Parathyroid adenoma (tissue), 2 donors: ENCODE measurements at regions not wholly inside any gene's neighbourhood (a gene's known extent, or its start where the extent isn't known, plus 50 kb on each side); places are given as distances from the start of the nearest gene placed in this dataset.

Source experiments
- H2AFZ ChIP-seq: fragments of 300-600 bp; sonication (generic); one replicate; pipeline ENCODE4 v1.7.0; 2017; ENCODE audit warnings: antibody characterized with exemption, mild to moderate bottlenecking
- H3K27ac ChIP-seq: fragments of 300-600 bp; sonication (generic); one replicate; pipeline ENCODE4 v1.7.0; 2017
- H3K27me3 ChIP-seq: fragments of 300-600 bp; sonication (generic); one replicate; pipeline ENCODE4 v1.7.0; 2017; ENCODE audit warnings: low read length; ENCODE audit not compliant: control insufficient read depth, insufficient read depth
- H3K36me3 ChIP-seq: fragments of 300-600 bp; sonication (generic); one replicate; pipeline ENCODE4 v1.7.0; 2017; ENCODE audit warnings: low read length; ENCODE audit not compliant: control insufficient read depth, insufficient read depth
- H3K4me1 ChIP-seq: fragments of 300-600 bp; sonication (generic); one replicate; pipeline ENCODE4 v1.7.0; 2017; ENCODE audit warnings: control low read depth
- H3K4me2 ChIP-seq: fragments of 300-600 bp; sonication (generic); one replicate; pipeline ENCODE4 v1.7.0; 2017; ENCODE audit warnings: low read length
- H3K4me3 ChIP-seq: fragments of 300-600 bp; sonication (generic); one replicate; pipeline ENCODE4 v1.7.0; 2017; ENCODE audit warnings: low read depth, low read length
- H3K79me2 ChIP-seq: fragments of 300-600 bp; sonication (generic); one replicate; pipeline ENCODE4 v1.7.0; 2017; ENCODE audit warnings: control low read depth
- H3K9ac ChIP-seq: fragments of 300-600 bp; sonication (generic); one replicate; pipeline ENCODE4 v1.7.0; 2017; ENCODE audit warnings: mild to moderate bottlenecking
- H3K9me3 ChIP-seq: fragments of 300-600 bp; sonication (generic); one replicate; pipeline ENCODE4 v1.7.0; 2017; ENCODE audit warnings: low read length; ENCODE audit not compliant: control insufficient read depth
- CTCF ChIP-seq: fragments of 300-600 bp; sonication (generic); IDR thresholded peaks from one replicate; pipeline ENCODE4 v1.7.0; 2017; ENCODE audit warnings: antibody characterized with exemption, mild to moderate bottlenecking
- donor health status: primary hyperparathyroidism.

GRCh38 chr5:103894882-103895281, 332.3 kb upstream of the NUDT12 start:
- H3K9me3 ChIP-seq = no peaks in the 10 kb centered on the region
- TF ChIP-seq CTCF = no peak
- no peaks in the 10 kb centered on the region for H3K4me1 ChIP-seq
- H3K36me3 ChIP-seq = no peaks in the 10 kb centered on the region
- no peaks in the 10 kb centered on the region for H3K79me2 ChIP-seq
- H3K4me2 ChIP-seq = no peak overlapping the region
- H2AFZ ChIP-seq = no peak overlapping the region
- H3K9ac ChIP-seq = no peak overlapping the region
- H3K27me3 ChIP-seq = no peaks in the 10 kb centered on the region
- no peak overlapping the region for H3K27ac ChIP-seq
- no peak overlapping the region for H3K4me3 ChIP-seq

- H3K4me1 ChIP-seq = no peaks in the 10 kb centered on the region
- no peak overlapping the region for H2AFZ ChIP-seq
- H3K4me3 ChIP-seq = no peak overlapping the region
- no peak overlapping the region for H3K9ac ChIP-seq
- no peaks in the 10 kb centered on the region for H3K27me3 ChIP-seq
- no peak overlapping the region for H3K4me2 ChIP-seq
- H3K79me2 ChIP-seq = no peaks in the 10 kb centered on the region
- H3K9me3 ChIP-seq = no peaks in the 10 kb centered on the region
- no peak for TF ChIP-seq CTCF
- H3K36me3 ChIP-seq = no peaks in the 10 kb centered on the region
- H3K27ac ChIP-seq = no peak overlapping the region
Measured at GRCh38 chr5:103891151-103891550, 328.6 kb upstream of the NUDT12 start.

GRCh38 chr5:103890313-103890712, 327.7 kb upstream of the NUDT12 start:
- H3K27ac ChIP-seq = no peak overlapping the region
- H3K9ac ChIP-seq = no peak overlapping the region
- H3K36me3 ChIP-seq = no peaks in the 10 kb centered on the region
- no peak overlapping the region for H2AFZ ChIP-seq
- no peaks in the 10 kb centered on the region for H3K79me2 ChIP-seq
- TF ChIP-seq CTCF = no peak
- no peaks in the 10 kb centered on the region for H3K9me3 ChIP-seq
- no peak overlapping the region for H3K4me2 ChIP-seq
- H3K4me1 ChIP-seq = no peaks in the 10 kb centered on the region
- no peak overlapping the region for H3K4me3 ChIP-seq
- H3K27me3 ChIP-seq = no peaks in the 10 kb centered on the region

- Histone ChIP-seq H2AFZ (no peak overlapping the region), H3K27me3 (no peaks in the 10 kb centered on the region), H3K4me3 (no peak overlapping the region), H3K4me2 (no peak overlapping the region), H3K36me3 (no peaks in the 10 kb centered on the region), H3K9ac (no peak overlapping the region), H3K79me2 (no peaks in the 10 kb centered on the region), H3K9me3 (no peaks in the 10 kb centered on the region), H3K4me1 (no peaks in the 10 kb centered on the region), H3K27ac (no peak overlapping the region)
- no peak for TF ChIP-seq CTCF
Measured at GRCh38 chr5:103889500-103890209, 327.1 kb upstream of the NUDT12 start.

- no peak overlapping the region for H3K9ac ChIP-seq
- H2AFZ ChIP-seq = no peak overlapping the region
- no peak for TF ChIP-seq CTCF
Measured at GRCh38 chr5:103886826-103887225, 324.2 kb upstream of the NUDT12 start.

More at GRCh38 chr5:103886826-103887225, 324.2 kb upstream of the NUDT12 start:
- H3K4me1 ChIP-seq = no peaks in the 10 kb centered on the region
- H3K36me3 ChIP-seq = no peaks in the 10 kb centered on the region
- H3K4me3 ChIP-seq = no peak overlapping the region
- H3K9me3 ChIP-seq = no peaks in the 10 kb centered on the region
- no peak overlapping the region for H3K4me2 ChIP-seq
- H3K79me2 ChIP-seq = no peaks in the 10 kb centered on the region
- no peaks in the 10 kb centered on the region for H3K27me3 ChIP-seq
- H3K27ac ChIP-seq = no peak overlapping the region
